HCT116 (cell line): ENCODE measurements at regions not wholly inside any gene's neighbourhood (a gene's known extent, or its start where the extent isn't known, plus 50 kb on each side); places are given as distances from the start of the nearest gene placed in this dataset.

Experiments used
- ATAC-seq: fragments of 200-7000 bp; cut with Tn5 transposase; 2 replicates; pipeline ENCODE4 v1.9.1; 2020; ENCODE audit warnings: mild to moderate bottlenecking, moderate library complexity
- BruUV-seq: library from RNA; stranded (reverse); fragments of 400-500 nt; replicated peaks from 2 replicates; lab custom pipeline; 2021; lab: Mats Ljungman, UMichigan
- CTCF ChIA-PET: fragments of 300-600 bp; sonication (Branson Sonifier 250); formaldehyde crosslinking; loops from one replicate; lab custom pipeline; 2021; ENCODE audit warnings: antibody characterized with exemption; lab: Charles Lee
- POLR2A ChIA-PET: fragments of 300-600, 350-600 bp; sonication (Branson Sonifier 250); formaldehyde crosslinking; loops from one replicate; lab custom pipeline; 2021; ENCODE audit warnings: antibody characterized with exemption; lab: Charles Lee
- RAD21 ChIA-PET, 2 experiments: fragments of 300-600 bp; sonication (Branson Sonifier 250); formaldehyde crosslinking; loops; one replicate each; lab custom pipeline; 2023; ENCODE audit warnings: low total read pairs in 2 of 2; ENCODE audit not compliant: uncharacterized antibody in 2 of 2, unreplicated experiment in 2 of 2, low non-redundant PET in 1 of 2; lab: Charles Lee
- DNase-seq: peaks from one replicate; pipeline ENCODE4 v3.0.0-alpha.2; 2010; ENCODE audit warnings: low read depth, low spot score
- H2AFZ ChIP-seq: fragments of 200-600 bp; shearing (Covaris generic), sonication (generic); 2 replicates; pipeline ENCODE4 v1.6.1; 2017; ENCODE audit warnings: low read depth, mixed run types, mixed read lengths, antibody characterized with exemption, low read length; ENCODE audit not compliant: poor library complexity, severe bottlenecking
- H3K27ac ChIP-seq: 2 replicates; pipeline ENCODE4 v1.5.1; 2012; ENCODE audit warnings: low read depth, low read length
- H3K27me3 ChIP-seq: fragments of 200-600 bp; sonication (generic); 2 replicates; pipeline ENCODE4 v1.6.1; 2016; ENCODE audit warnings: mixed run types, low read length, mixed read lengths; ENCODE audit not compliant: insufficient read depth
- H3K36me3 ChIP-seq, 2 experiments: fragments of 200-500 bp in 1 of 2; fragments of 200-600 bp in 1 of 2; sonication (Bioruptor generic) in 1 of 2; sonication (generic) in 1 of 2; 2 replicates each; pipeline versions ENCODE4 v1.5.1 to v1.6.1; 2014 to 2016; ENCODE audit warnings: low read length in 2 of 2, inconsistent platforms in 1 of 2, mixed read lengths in 1 of 2, mixed run types in 1 of 2; ENCODE audit not compliant: insufficient read depth in 2 of 2, control insufficient read depth in 1 of 2
- H3K4me1 ChIP-seq, 2 experiments: fragments of 200-600 bp in 1 of 2; sonication (generic) in 1 of 2; 2 replicates each; pipeline versions ENCODE4 v1.5.1 to v1.6.1; 2012 to 2017; ENCODE audit warnings: low read length in 2 of 2, inconsistent platforms in 1 of 2, mild to moderate bottlenecking in 1 of 2, mixed read lengths in 1 of 2, mixed run types in 1 of 2, moderate library complexity in 1 of 2; ENCODE audit not compliant: insufficient read depth in 2 of 2, control insufficient read depth in 1 of 2
- H3K4me2 ChIP-seq: fragments of 200-600 bp; sonication (generic); 2 replicates; pipeline ENCODE4 v1.6.1; 2017; ENCODE audit warnings: mixed run types, low read length, mixed read lengths
- H3K4me3 ChIP-seq, 2 experiments: fragments of 200-600 bp in 1 of 2; sonication (generic) in 1 of 2; replicated peaks in 1 of 2; 2 replicates each; pipeline ENCODE4 v1.5.1; 2011 to 2016; ENCODE audit warnings: low read length in 2 of 2, control low read depth in 1 of 2, low read depth in 1 of 2, mild to moderate bottlenecking in 1 of 2, mixed read lengths in 1 of 2, mixed run types in 1 of 2
- H3K79me2 ChIP-seq: fragments of 200-600 bp; sonication (generic); 2 replicates; pipeline ENCODE4 v1.6.1; 2017; ENCODE audit warnings: mild to moderate bottlenecking, mixed run types, low read length, moderate library complexity, mixed read lengths; ENCODE audit not compliant: insufficient read depth
- H3K9ac ChIP-seq: fragments of 200-600 bp; sonication (generic); 2 replicates; pipeline ENCODE4 v1.6.1; 2016; ENCODE audit warnings: low read length, mixed read lengths
- H3K9me2 ChIP-seq: fragments of 200-600 bp; sonication (generic), shearing (Covaris generic); 2 replicates; pipeline ENCODE4 v1.6.1; 2017; ENCODE audit warnings: mixed run types, mild to moderate bottlenecking, moderate library complexity; ENCODE audit not compliant: insufficient read depth
- H3K9me3 ChIP-seq, 2 experiments: fragments of 200-500 bp in 1 of 2; fragments of 200-600 bp in 1 of 2; sonication (Bioruptor generic) in 1 of 2; sonication (generic) in 1 of 2; 2 replicates each; pipeline ENCODE4 v1.6.1; 2014 to 2017; ENCODE audit warnings: low read length in 2 of 2, mixed read lengths in 2 of 2, inconsistent platforms in 1 of 2, low read depth in 1 of 2, mild to moderate bottlenecking in 1 of 2, mixed run types in 1 of 2, moderate library complexity in 1 of 2; ENCODE audit not compliant: control insufficient read depth in 1 of 2, insufficient read depth in 1 of 2
- H4K20me1 ChIP-seq: fragments of 200-600 bp; sonication (generic), shearing (Covaris generic); 2 replicates; pipeline ENCODE4 v1.6.1; 2017; ENCODE audit warnings: mixed run types, mild to moderate bottlenecking, moderate library complexity; ENCODE audit not compliant: insufficient read depth
- ATF3 ChIP-seq: IDR thresholded peaks from 2 replicates; pipeline ENCODE4 v1.6.1; 2012
- CBX3 ChIP-seq: IDR thresholded peaks from 2 replicates; pipeline ENCODE4 v1.6.1; 2012; ENCODE audit warnings: low read depth
- EGR1 ChIP-seq: IDR thresholded peaks from 2 replicates; pipeline ENCODE4 v1.6.1; 2012; ENCODE audit warnings: low read depth
- ELF1 ChIP-seq: IDR thresholded peaks from 2 replicates; pipeline ENCODE4 v1.6.1; 2012; ENCODE audit warnings: low read depth, borderline replicate concordance
- EZH2 ChIP-seq: fragments of 200-600 bp; sonication (generic); IDR thresholded peaks from 2 replicates; pipeline ENCODE4 v1.6.1; 2017; ENCODE audit warnings: antibody characterized with exemption, mixed run types
- EZH2phosphoT487 ChIP-seq: fragments of 200-600 bp; IDR thresholded peaks from 2 replicates; pipeline ENCODE4 v1.6.1; 2018; ENCODE audit warnings: antibody characterized with exemption, borderline replicate concordance
- FOSL1 ChIP-seq: IDR thresholded peaks from 2 replicates; pipeline ENCODE4 v1.6.1; 2012; ENCODE audit warnings: low read depth
- JUND ChIP-seq: IDR thresholded peaks from 2 replicates; pipeline ENCODE4 v1.6.1; 2012
- MAX ChIP-seq: IDR thresholded peaks from 2 replicates; pipeline ENCODE4 v1.6.1; 2012
- POLR2AphosphoS5 ChIP-seq: IDR thresholded peaks from 2 replicates; pipeline ENCODE4 v1.6.1; 2011; ENCODE audit warnings: mild to moderate bottlenecking, low read depth, low read length, moderate library complexity
- RAD21 ChIP-seq: IDR thresholded peaks from 2 replicates; pipeline ENCODE4 v1.6.1; 2012; ENCODE audit warnings: low read depth, mild to moderate bottlenecking
- REST ChIP-seq: IDR thresholded peaks from 2 replicates; pipeline ENCODE4 v1.6.1; 2012; ENCODE audit warnings: low read depth
- SIN3A ChIP-seq: IDR thresholded peaks from 2 replicates; pipeline ENCODE4 v1.6.1; 2012; ENCODE audit warnings: low read depth
- SP1 ChIP-seq: IDR thresholded peaks from 2 replicates; pipeline ENCODE4 v1.6.1; 2012; ENCODE audit warnings: low read depth
- SRF ChIP-seq: IDR thresholded peaks from 2 replicates; pipeline ENCODE4 v1.6.1; 2012; ENCODE audit warnings: low read depth
- TCF7L2 ChIP-seq: IDR thresholded peaks from 2 replicates; pipeline ENCODE4 v1.7.0; 2011; ENCODE audit warnings: borderline replicate concordance, inconsistent platforms; ENCODE audit not compliant: insufficient read depth, insufficient read length; ENCODE audit errors: extremely low read depth
- YY1 ChIP-seq: IDR thresholded peaks from 2 replicates; pipeline ENCODE4 v1.6.1; 2011; ENCODE audit warnings: low read length, low read depth, moderate library complexity, mild to moderate bottlenecking; ENCODE audit not compliant: insufficient replicate concordance; ENCODE audit errors: extremely low read depth
- ZFX ChIP-seq: fragments of 450-650 bp; IDR thresholded peaks from 2 replicates; pipeline ENCODE4 v1.6.1; 2017
- intact Hi-C: fragments of 100-400 bp; cut with micrococcal nuclease; formaldehyde crosslinking; loops from 2 replicates; pipeline ENCODE4 v1.10.0; 2022
- TF ChIP-seq, protein P1 (sequence below), 3 experiments: fragments of 200-600 bp in 1 of 3; sonication (generic) in 1 of 3; IDR thresholded peaks in 2 of 3; conservative IDR thresholded peaks in 1 of 3; 2 replicates each; pipeline ENCODE4 v1.5.1; 2012 to 2017; ENCODE audit warnings: low read depth in 2 of 3, low read length in 2 of 3, antibody characterized with exemption in 1 of 3, borderline replicate concordance in 1 of 3, control low read depth in 1 of 3, mild to moderate bottlenecking in 1 of 3, mixed read lengths in 1 of 3, mixed run types in 1 of 3, moderate library complexity in 1 of 3; ENCODE audit not compliant: insufficient read depth in 1 of 3
- TF ChIP-seq, protein P2 (sequence below): IDR thresholded peaks from 2 replicates; pipeline ENCODE4 v1.6.1; 2011; ENCODE audit warnings: mild to moderate bottlenecking, low read length, moderate library complexity; ENCODE audit not compliant: insufficient replicate concordance; ENCODE audit errors: extremely low read depth

DNA sequence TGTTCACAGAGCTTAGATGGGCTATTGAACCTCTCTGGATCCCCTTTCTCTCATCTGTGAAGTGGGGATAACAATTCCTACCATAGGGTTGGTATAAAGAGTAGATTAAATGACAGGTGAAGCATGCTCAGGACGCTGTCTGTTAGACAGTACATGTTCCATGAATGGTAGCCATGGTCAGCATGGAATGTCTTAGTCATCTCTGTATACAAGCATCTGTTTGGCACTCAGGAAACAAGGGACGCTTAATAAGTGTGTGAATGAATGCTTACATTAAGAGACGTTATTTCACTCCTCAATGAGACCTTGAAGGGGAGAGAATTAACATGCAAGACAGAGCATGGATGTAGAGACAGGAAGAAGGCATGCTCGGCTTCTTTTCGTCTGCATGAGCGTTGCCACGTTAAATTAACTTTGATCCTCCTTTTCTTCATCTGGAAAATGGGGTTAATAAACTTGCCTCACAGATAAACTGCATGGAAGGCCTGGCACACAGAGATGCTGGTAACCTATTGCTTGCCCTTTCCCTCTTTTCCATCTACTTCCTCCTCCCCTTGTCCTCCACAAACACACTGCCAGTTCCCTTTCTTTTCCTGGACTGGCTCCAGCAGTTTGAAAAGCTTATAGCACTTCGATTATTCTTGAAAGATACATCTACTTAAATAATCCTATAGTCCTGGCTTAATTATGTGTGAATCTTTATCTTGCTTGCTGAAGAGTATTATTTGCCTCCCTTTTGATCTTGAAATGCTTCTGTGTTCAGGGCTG is 267.2 kb upstream of the MTNR1B start:
- no peaks in the 10 kb centered on the region for H3K4me1 ChIP-seq
- RAD21 ChIA-PET = no interaction called here
- no peak overlapping the region for H3K9ac ChIP-seq
- no peak overlapping the region for H3K27ac ChIP-seq
- POLR2A ChIA-PET = no interaction called here
- no peaks in the 10 kb centered on the region for H3K36me3 ChIP-seq
- no peak overlapping the region for H3K4me2 ChIP-seq
- no peak overlapping the region for H2AFZ ChIP-seq
- no peaks in the 10 kb centered on the region for H4K20me1 ChIP-seq
- no peak for TF ChIP-seq ELF1
- no peak for TF ChIP-seq CBX3
- TF ChIP-seq MAX = no peak
- TF ChIP-seq YY1 = no peak
- TF ChIP-seq, protein P1, sequence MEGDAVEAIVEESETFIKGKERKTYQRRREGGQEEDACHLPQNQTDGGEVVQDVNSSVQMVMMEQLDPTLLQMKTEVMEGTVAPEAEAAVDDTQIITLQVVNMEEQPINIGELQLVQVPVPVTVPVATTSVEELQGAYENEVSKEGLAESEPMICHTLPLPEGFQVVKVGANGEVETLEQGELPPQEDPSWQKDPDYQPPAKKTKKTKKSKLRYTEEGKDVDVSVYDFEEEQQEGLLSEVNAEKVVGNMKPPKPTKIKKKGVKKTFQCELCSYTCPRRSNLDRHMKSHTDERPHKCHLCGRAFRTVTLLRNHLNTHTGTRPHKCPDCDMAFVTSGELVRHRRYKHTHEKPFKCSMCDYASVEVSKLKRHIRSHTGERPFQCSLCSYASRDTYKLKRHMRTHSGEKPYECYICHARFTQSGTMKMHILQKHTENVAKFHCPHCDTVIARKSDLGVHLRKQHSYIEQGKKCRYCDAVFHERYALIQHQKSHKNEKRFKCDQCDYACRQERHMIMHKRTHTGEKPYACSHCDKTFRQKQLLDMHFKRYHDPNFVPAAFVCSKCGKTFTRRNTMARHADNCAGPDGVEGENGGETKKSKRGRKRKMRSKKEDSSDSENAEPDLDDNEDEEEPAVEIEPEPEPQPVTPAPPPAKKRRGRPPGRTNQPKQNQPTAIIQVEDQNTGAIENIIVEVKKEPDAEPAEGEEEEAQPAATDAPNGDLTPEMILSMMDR (IDR thresholded peaks at IDR 0.05 in 2 of 3, conservative IDR thresholded peaks at IDR 0.05 in 1 of 3; ENCODE audit: borderline replicate concordance in 1 of 3, insufficient read depth in 1 of 3, low read depth in 2 of 3, low read length in 2 of 3) = no peak
- TF ChIP-seq ATF3 = no peak
- TF ChIP-seq, protein P2, sequence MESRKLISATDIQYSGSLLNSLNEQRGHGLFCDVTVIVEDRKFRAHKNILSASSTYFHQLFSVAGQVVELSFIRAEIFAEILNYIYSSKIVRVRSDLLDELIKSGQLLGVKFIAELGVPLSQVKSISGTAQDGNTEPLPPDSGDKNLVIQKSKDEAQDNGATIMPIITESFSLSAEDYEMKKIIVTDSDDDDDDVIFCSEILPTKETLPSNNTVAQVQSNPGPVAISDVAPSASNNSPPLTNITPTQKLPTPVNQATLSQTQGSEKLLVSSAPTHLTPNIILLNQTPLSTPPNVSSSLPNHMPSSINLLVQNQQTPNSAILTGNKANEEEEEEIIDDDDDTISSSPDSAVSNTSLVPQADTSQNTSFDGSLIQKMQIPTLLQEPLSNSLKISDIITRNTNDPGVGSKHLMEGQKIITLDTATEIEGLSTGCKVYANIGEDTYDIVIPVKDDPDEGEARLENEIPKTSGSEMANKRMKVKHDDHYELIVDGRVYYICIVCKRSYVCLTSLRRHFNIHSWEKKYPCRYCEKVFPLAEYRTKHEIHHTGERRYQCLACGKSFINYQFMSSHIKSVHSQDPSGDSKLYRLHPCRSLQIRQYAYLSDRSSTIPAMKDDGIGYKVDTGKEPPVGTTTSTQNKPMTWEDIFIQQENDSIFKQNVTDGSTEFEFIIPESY = no peak
- no peak for TF ChIP-seq TCF7L2
- no peak for TF ChIP-seq SIN3A
- no peak for TF ChIP-seq ZFX
- no peak for TF ChIP-seq EZH2
- no peak for TF ChIP-seq REST
- no peak for TF ChIP-seq FOSL1
- TF ChIP-seq JUND = no peak
- TF ChIP-seq POLR2AphosphoS5 = no peak
- no peak for TF ChIP-seq SRF
- TF ChIP-seq SP1 = no peak
- TF ChIP-seq RAD21 = no peak
- TF ChIP-seq EZH2phosphoT487 = no peak
- no peak for TF ChIP-seq EGR1
- intact Hi-C loops = no loop called here
- H3K9me3 ChIP-seq = peaks cover 0 to 10% of the 10 kb centered on the region in 2 experiments; a peak in 2 of 4 replicates
- no peak for DNase-seq
- H3K79me2 ChIP-seq = no peaks in the 10 kb centered on the region
- CTCF ChIA-PET = no interaction called here
- H3K27me3 ChIP-seq = no peaks in the 10 kb centered on the region
- H3K9me2 ChIP-seq = no peaks in the 10 kb centered on the region
- no peak overlapping the region for H3K4me3 ChIP-seq
- no peak for ATAC-seq
- BruUV-seq = no TSS peak
